ENCODE measurements at regions not wholly inside any gene's neighbourhood (a gene's known extent, or its start where the extent isn't known, plus 50 kb on each side); places are given as distances from the start of the nearest gene placed in this dataset.

DNA sequence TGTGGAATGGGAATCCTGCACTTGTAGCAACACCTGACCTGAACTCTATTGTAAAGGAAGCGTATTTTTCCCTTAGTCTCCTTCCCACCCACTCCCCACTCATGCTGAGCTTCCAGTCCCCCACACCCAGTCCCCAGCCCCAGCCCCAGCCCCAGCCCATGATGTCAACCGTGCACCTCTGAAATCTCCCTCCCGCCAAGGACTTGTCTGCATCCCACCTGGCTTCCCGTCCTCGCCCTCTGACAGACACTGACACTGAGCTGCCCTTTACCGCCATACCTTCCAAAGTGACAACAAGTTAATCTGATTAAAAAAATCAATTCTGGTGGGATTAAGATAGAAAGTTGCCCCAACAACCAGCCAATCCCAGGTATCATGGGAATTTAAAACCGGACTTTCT is 213.6 kb upstream of the CELF4 start:
- Mint-ChIP-seq H3K27me3 (peaks cover 0 to 4% of the 10 kb centered on the region in 2 donors), H3K27ac (no peak overlapping the region), H3K4me1 (no peaks in the 10 kb centered on the region), H3K4me3 (no peak overlapping the region), H3K9me3 (no peaks in the 10 kb centered on the region), H3K36me3 (no peaks in the 10 kb centered on the region)
- no peak for DNase-seq
- ATAC-seq (replicated peaks) = no peak

DNA sequence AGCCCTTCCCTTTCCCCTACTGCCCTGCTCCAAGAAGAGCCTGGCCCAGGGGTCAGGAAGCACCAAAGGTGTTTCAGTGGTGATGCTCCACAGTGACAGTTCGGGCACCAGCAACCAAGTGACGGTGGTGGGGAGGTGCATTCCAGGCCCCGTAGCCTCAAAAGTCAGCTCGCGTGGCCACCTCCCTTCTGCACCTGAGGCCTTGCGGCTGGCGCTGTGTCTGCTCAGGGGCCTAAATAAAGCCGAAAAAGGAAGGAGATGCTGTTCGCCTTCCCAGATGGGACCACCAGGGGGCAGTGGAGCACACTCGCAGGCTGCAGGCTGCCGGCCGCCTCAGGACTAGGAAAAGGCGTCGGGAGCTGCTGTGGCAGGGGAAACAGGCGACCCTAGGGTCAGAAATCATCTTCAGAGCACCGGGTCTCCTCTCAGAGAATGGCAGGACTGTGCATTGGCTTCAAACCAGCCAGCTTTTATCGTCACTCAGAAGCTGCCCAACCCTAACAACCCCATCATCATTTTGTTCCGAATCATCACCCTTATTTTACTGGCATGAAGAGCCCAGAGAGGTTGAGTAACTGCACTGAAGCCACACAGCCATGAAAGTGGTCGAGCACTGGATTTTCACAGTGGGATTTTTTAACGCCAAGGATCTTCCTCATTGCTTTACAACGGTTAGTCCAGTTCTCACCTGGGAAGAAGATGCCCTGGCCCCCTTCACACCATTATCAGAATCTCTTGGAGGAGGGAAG is 213.0 kb upstream of the CELF4 start:
- DNase-seq = peak; percentile 17
- Mint-ChIP-seq H3K4me3 (no peak overlapping the region), H3K36me3 (no peaks in the 10 kb centered on the region), H3K9me3 (no peaks in the 10 kb centered on the region), H3K27ac (no peak overlapping the region), H3K4me1 (no peaks in the 10 kb centered on the region), H3K27me3 (peaks cover 0 to 4% of the 10 kb centered on the region in 2 donors)
- peak; percentile 61 to 73 for ATAC-seq (replicated peaks)

DNA sequence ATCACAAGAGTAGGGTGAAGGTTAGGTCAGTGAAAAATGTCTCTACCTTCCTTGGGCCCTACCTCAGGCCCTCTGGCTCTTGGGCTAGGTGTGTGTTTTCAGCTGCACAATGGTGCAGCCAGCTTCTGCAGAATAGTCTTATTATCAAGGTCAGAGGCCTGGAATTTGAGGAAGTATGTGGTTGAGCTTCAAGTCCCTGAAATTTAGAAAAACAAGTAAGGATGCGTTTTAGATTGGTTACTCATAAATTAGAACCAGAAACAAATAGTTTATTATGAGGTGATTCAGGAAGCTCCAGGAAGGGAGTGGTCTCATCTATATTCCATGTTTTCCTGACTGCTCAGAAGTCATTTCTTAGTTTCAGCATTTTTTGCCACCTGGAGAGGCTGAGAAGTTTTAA is 204.2 kb upstream of the CELF4 start:
- Mint-ChIP-seq H3K4me1 (no peaks in the 10 kb centered on the region), H3K9me3 (peaks cover 0 to 2% of the 10 kb centered on the region in 2 donors), H3K36me3 (no peaks in the 10 kb centered on the region), H3K27me3 (no peaks in the 10 kb centered on the region), H3K4me3 (no peak overlapping the region), H3K27ac (no peak overlapping the region)
- ATAC-seq (replicated peaks) (no peak), DNase-seq (no peak)

DNA sequence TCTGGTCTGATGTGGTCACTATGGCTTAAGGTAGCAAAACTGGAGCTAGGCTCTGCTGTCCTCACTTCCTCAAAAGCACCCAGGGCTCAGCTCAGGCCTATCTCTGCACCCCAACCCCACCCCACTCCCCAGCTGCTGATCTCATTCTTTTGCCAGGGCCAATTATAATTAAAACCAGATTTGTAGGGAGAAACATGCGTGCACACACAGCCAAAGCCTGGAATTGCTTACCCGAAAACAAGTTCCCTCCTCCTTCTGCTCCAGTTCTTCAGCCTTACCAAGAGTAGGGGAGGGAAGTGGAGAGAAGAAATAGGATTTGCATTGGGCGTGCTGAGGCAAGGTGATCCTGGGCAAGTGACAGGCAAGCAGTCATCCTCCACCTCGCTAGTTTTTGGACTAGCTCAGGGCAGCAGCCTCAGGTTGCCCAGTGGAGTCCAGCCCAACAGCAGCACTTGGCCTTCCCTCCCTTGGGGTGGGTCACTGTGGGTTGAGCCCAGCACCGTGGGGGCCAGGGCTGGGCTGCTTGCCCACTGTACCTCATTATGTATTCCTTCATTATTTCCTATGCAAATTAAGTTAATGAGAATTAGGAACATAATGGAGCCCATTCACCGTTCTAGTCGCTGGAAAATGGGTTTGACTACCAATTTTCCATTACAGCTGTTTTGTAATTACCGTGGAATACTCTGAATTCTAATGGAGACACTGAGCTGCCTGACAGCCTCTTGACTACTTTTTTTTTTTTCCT is 199.1 kb upstream of the CELF4 start:
- no peak overlapping the region for H3K27ac Mint-ChIP-seq
- H3K9me3 Mint-ChIP-seq = peaks cover 0 to 2% of the 10 kb centered on the region in 2 donors
- no peak for ATAC-seq (replicated peaks)
- H3K4me3 Mint-ChIP-seq = no peak overlapping the region
- no peaks in the 10 kb centered on the region for H3K36me3 Mint-ChIP-seq
- H3K4me1 Mint-ChIP-seq = no peaks in the 10 kb centered on the region
- H3K27me3 Mint-ChIP-seq = no peaks in the 10 kb centered on the region
- DNase-seq = no peak

DNA sequence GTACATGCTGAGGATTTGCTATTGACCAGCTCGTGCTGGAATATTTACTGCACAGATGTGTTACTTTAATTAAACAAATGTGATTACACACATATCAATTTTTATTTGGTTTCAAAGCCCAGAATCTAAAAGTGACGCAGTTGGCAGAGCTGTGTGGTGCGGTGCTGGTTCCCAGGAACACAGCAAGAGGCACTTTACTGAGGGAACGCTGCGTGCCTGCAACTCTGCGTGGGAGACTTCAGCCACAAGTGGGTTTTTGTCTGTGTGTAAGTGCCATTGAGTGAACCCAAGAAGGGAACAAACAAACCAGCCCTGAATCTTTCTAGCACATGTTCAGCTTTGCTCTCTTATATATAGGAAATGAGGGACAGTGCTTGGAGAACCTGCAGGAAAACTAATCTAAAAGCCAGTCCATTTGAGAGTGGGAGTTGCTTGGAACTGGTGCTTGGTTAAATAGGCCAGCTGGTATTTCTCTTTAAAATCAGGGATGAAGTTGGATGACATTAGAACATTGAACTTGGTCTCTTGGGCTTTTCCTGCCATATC is 196.6 kb upstream of the CELF4 start:
- no peak for ATAC-seq (replicated peaks)
- no peak for DNase-seq
- no peak overlapping the region for H3K27ac Mint-ChIP-seq
- no peaks in the 10 kb centered on the region for H3K4me1 Mint-ChIP-seq
- no peaks in the 10 kb centered on the region for H3K36me3 Mint-ChIP-seq
- peaks cover 1 to 5% of the 10 kb centered on the region in 2 donors for H3K9me3 Mint-ChIP-seq
- H3K4me3 Mint-ChIP-seq = no peak overlapping the region
- H3K27me3 Mint-ChIP-seq = no peaks in the 10 kb centered on the region

DNA sequence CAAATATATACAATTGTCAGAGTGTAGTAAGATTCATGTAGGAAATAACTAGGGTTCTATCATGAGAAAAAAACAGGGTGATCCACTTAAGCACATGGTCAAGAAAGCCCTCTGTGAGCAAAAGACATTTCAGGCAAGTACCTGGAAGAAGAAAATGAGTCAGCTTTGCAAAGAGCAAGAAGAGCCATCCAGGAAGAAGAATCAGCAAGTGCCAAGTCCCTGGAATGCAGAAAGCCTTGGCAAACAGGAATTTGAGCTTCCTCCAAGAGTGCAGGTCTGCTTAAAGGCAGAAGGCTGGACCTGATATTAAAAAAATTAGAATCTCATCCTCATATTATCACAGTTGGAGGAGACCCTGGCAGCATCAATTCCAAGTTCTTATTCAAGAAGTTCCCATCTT is 188.5 kb upstream of the CELF4 start:
- peaks cover 1 to 5% of the 10 kb centered on the region in 2 donors for H3K9me3 Mint-ChIP-seq
- no peak overlapping the region for H3K27ac Mint-ChIP-seq
- no peak for DNase-seq
- no peak overlapping the region for H3K4me3 Mint-ChIP-seq
- no peaks in the 10 kb centered on the region for H3K4me1 Mint-ChIP-seq
- no peaks in the 10 kb centered on the region for H3K36me3 Mint-ChIP-seq
- ATAC-seq (replicated peaks) = no peak
- no peaks in the 10 kb centered on the region for H3K27me3 Mint-ChIP-seq

DNA sequence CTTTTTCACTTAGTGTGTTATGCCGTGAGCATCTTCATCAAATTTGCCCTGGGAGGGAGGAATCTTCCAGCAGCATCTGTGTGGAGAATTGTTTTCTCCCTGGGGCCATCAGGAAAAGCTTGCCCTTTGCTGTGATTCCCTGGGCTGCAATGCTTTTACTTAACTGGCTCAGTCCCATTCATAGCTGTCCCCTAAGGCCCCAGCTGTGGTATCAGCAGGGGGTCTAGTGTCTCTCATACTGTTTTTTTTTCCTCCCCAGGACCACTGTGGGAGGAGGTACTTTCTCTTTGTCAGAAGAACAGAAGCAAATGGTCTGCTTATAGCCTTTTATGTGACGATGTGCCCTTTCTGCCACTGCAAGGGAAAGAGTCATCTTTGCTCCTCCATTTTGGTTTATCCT is 176.8 kb upstream of the CELF4 start:
- ATAC-seq (replicated peaks) (no peak), DNase-seq (no peak)
- H3K27me3 Mint-ChIP-seq = no peaks in the 10 kb centered on the region

DNA sequence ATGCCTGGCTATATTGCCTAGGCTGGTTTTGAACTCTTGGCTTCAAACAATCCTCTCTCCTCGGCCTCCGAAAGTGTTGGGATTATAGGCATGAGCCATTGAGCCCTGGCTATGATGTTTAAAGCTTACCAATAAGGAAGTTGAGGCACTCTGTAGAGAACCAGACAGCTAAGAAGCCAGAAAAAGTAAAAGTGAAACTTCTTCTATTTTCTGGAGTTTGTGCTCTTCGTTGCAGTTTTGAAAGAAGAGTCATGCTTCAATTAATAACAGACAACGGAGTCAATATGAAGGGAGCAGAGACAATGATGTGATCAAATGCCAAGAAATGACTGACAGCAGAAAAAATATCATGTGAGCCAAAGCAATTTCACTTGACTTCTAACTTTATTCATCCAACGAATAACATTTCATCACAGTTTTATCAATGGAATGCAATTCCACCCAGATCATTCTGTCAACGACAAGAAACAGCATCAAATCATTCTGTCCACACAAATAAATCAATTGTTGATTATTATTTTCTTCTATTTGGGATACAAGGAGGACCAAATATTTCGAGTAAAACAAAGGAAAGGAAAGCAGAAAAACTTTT is 175.5 kb upstream of the CELF4 start:
- DNase-seq (no peak), ATAC-seq (replicated peaks) (no peak)
- no peak overlapping the region for H3K4me3 Mint-ChIP-seq
- H3K27me3 Mint-ChIP-seq = no peaks in the 10 kb centered on the region
- no peaks in the 10 kb centered on the region for H3K4me1 Mint-ChIP-seq
- no peaks in the 10 kb centered on the region for H3K36me3 Mint-ChIP-seq
- H3K9me3 Mint-ChIP-seq = peaks cover 0 to 3% of the 10 kb centered on the region in 2 donors
- H3K27ac Mint-ChIP-seq = no peak overlapping the region

More for the DNA sequence above, 176.8 kb upstream of the CELF4 start:
- Mint-ChIP-seq H3K27ac (no peak overlapping the region), H3K4me1 (no peaks in the 10 kb centered on the region), H3K36me3 (no peaks in the 10 kb centered on the region), H3K4me3 (no peak overlapping the region), H3K9me3 (peaks cover 0 to 1% of the 10 kb centered on the region in 2 donors)

DNA sequence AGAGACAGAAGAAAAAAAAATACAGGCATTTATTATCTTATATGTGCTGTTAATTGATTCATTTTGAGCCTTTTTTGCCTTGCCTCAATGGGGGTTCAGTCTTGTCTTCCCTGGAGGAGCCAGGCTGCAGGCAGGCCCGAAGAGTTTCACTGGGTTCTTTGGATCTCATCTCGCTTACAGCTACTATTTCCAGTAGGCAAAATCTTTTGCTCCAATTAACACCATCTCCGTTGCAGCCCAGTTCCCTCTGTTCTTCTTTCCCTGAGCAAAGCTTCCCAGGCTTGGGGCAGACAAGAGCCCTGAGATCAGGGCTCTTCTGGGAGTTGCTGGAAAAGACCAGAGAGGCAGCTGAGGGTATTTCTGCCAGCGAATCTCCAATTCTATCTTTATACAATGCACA is 168.8 kb upstream of the CELF4 start:
- H3K4me1 Mint-ChIP-seq = no peaks in the 10 kb centered on the region

DNA sequence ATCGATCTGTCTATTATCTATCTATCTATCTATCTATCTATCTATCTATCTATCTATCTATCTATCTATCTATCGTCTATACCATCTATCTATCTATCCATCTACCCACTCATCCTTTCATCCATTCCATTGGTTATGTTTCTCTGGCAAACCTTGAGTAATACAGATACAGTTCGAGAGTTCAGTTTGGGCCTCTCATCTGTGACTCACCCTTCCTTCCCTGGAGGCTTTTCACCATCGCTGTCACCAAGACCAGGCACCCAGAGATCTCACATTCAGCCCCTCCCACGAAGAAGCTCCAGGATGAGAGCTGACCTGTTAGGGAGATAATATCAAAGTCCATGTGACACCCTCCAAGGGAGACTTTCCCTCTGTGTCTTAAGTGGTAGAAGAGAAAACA is 164.1 kb upstream of the CELF4 start:
- ATAC-seq (replicated peaks) = no peak
- H3K27ac Mint-ChIP-seq = no peak overlapping the region
- DNase-seq = no peak
- H3K36me3 Mint-ChIP-seq = no peaks in the 10 kb centered on the region
- no peaks in the 10 kb centered on the region for H3K9me3 Mint-ChIP-seq
- H3K4me3 Mint-ChIP-seq = no peak overlapping the region
- H3K27me3 Mint-ChIP-seq = no peaks in the 10 kb centered on the region
- H3K4me1 Mint-ChIP-seq = no peaks in the 10 kb centered on the region

More for the DNA sequence above, 168.8 kb upstream of the CELF4 start:
- H3K4me3 Mint-ChIP-seq = no peak overlapping the region
- peaks cover 0 to 1% of the 10 kb centered on the region in 2 donors for H3K9me3 Mint-ChIP-seq
- ATAC-seq (replicated peaks) (no peak), DNase-seq (no peak)
- no peaks in the 10 kb centered on the region for H3K27me3 Mint-ChIP-seq
- H3K36me3 Mint-ChIP-seq = no peaks in the 10 kb centered on the region
- no peak overlapping the region for H3K27ac Mint-ChIP-seq

DNA sequence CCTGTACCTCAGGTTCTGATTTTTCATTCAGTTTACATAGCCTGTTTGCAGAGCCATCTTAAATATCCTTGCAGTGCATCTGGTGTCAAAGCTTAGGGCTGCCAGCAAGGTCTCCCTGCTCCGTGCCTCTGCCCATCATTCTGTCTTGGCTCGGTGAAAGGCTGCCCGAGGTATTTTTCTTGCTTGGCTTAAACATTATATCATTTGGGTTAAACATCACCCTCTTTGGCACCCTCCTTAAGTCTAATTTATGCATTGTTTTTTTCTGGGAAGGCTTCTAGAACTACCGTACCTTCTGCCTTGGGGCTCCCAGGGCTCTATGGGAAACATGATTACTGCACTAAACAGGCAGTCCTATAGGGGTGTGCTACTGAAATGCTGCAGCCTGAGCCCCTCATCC is 158.6 kb upstream of the CELF4 start:
- no peak for DNase-seq
- H3K4me1 Mint-ChIP-seq = peaks cover 1 to 7% of the 10 kb centered on the region in 2 donors
- no peak for ATAC-seq (replicated peaks)
- H3K9me3 Mint-ChIP-seq = no peaks in the 10 kb centered on the region
- H3K27me3 Mint-ChIP-seq = no peaks in the 10 kb centered on the region
- H3K4me3 Mint-ChIP-seq = no peak overlapping the region
- no peak overlapping the region for H3K27ac Mint-ChIP-seq
- H3K36me3 Mint-ChIP-seq = no peaks in the 10 kb centered on the region

DNA sequence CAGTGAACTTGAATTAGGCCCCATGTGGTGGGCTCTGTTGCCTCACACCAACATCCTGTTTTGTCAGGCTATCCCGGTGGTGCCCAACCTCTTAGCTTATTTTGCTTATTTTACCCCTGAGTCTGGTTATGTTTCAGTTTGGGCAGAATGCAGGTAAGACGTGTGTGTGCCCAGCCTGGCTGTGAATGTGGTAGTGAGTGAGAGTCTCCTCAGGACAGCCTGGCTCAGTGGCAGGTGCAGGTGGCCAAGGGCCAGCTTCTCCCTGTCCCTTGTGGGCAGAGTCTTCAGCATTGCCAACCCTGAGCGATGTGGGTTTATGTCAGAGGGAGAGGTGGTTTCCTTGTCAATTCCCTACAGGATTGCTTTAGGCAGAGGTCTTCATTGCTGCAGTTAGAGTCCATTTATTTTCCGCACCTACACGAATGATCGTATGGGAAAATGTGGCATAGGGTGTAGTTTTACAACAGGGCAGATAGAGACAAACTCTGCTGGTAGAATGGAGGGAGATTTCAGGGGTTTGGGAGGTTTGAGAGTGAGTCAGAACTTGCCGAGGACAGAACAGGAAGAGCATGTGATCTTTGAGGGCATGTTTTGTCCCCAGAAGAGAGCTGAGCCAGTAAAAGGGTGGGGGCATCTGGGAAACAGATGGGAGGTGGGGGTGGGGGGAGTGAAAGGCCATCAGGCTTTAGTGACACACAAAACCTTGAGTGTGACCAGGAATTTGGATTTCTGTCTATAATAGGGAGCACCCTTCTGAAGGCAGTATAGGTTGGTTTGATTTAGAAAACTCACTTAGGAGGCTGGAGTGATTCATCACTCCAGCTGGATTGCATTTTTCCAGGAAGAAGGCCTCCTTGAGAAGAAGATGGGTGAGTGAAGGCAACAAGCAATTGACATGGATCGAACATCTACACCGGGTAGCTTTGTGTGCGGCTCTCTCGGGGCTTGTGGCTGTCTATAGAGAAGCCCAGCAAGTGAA is 156.2 kb upstream of the CELF4 start:
- DNase-seq (no peak), ATAC-seq (replicated peaks) (no peak)
- Mint-ChIP-seq H3K27me3 (no peaks in the 10 kb centered on the region), H3K4me1 (peaks cover 1 to 7% of the 10 kb centered on the region in 2 donors), H3K4me3 (no peak overlapping the region), H3K27ac (no peak overlapping the region), H3K36me3 (no peaks in the 10 kb centered on the region), H3K9me3 (no peaks in the 10 kb centered on the region)

DNA sequence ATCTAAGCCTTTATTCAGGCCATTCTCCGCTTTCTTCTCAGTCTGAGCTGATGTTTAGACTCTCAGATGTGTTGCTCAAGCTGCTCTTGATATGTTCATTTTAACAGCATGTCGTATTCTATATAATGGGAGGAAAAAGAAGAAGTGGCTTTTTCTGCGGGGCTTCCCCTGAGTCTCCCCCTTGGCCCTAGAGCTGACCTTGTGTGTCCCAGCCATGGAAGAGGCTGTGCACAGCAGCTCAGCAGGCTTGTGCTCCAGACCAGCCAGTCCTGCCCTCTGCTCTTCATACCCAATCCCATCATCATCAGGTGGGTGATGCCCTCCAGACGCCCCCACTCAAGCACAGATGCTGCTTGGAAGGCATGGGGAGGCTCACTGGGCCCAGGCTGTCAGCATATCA is 155.1 kb upstream of the CELF4 start:
- ATAC-seq (replicated peaks) = peak; percentile 88 to 93
- Mint-ChIP-seq H3K27me3 (no peaks in the 10 kb centered on the region), H3K27ac (no peak overlapping the region), H3K9me3 (no peaks in the 10 kb centered on the region), H3K4me1 (peaks cover 1 to 7% of the 10 kb centered on the region in 2 donors), H3K36me3 (no peaks in the 10 kb centered on the region), H3K4me3 (no peak overlapping the region)
- DNase-seq = no peak

DNA sequence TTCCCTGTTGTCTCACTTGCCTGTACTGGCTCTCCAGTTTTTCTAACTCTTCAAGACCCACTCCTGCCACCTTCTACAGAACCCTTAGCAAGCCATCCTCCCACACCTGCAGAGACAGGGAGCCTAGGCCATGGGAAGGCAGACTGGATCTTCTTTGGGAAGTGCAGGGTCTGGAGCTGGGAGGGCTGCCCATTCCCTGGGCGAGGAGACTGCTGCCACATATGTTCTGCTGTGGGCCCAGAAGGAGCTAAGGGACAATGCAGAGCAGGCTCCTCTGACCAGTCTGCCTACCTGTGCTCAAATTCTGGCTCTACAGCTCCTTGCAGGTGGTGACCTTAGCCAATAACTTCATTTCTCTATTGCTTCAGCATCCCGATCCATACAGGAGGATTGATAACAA is 152.1 kb upstream of the CELF4 start:
- Mint-ChIP-seq H3K27me3 (no peaks in the 10 kb centered on the region), H3K4me1 (peaks cover 1 to 7% of the 10 kb centered on the region in 2 donors), H3K9me3 (no peaks in the 10 kb centered on the region), H3K27ac (no peak overlapping the region), H3K36me3 (no peaks in the 10 kb centered on the region), H3K4me3 (no peak overlapping the region)
- DNase-seq (no peak), ATAC-seq (replicated peaks) (no peak)
